ENCODE measurements at regions not wholly inside any gene's neighbourhood (a gene's known extent, or its start where the extent isn't known, plus 50 kb on each side); places are given as distances from the start of the nearest gene placed in this dataset.
"Not testable (repeated sequence)": the region's sequence is repeated elsewhere in the genome, so short reads cannot be mapped to it uniquely, and the experiment has no call there.

DNA sequence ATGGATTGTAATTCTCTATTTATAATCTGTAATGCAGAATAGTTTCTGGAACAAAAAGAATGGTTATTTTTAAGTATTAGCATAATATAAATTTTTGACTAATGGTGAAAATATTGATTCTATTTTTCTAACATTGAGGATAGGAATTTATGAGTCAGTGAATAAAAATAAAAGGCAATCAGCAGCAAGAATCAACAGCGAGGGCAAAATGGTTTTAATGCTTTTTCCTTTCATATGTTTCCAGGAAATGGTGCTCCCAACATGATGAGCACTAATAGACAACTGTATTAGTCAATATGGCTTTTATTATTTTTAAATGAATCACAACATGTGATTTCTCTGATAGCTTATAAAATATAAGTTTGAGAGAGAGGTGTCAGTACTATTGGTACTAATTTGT, 90.7 kb upstream of the TFPI start:
- no peak overlapping the region for H3K4me3 ChIP-seq (ENCODE audit: insufficient read length, low read depth)
- no peaks in the 10 kb centered on the region for H3K36me3 ChIP-seq (ENCODE audit: insufficient read depth, insufficient read length, low read length)
- H3K9ac ChIP-seq (ENCODE audit: insufficient read length, low read depth) = no peak overlapping the region
- H3K27me3 ChIP-seq (ENCODE audit: insufficient read depth, insufficient read length) = no peaks in the 10 kb centered on the region
- no peaks in the 10 kb centered on the region for H3K9me3 ChIP-seq (ENCODE audit: insufficient read depth, low read length)
- TF ChIP-seq ZNF274 (IDR thresholded peaks at IDR 0.05; ENCODE audit: low read depth, low read length) (no peak), YY1 (IDR thresholded peaks at IDR 0.05; ENCODE audit: insufficient read depth, insufficient read length) (no peak), SUZ12 (IDR thresholded peaks at IDR 0.05; ENCODE audit: extremely low read depth, insufficient read depth, insufficient read length) (no peak)
- no peaks in the 10 kb centered on the region for H3K4me1 ChIP-seq (ENCODE audit: insufficient read depth, insufficient read length)
- DNase-seq (ENCODE audit: low read depth, low spot score) = no peak

DNA sequence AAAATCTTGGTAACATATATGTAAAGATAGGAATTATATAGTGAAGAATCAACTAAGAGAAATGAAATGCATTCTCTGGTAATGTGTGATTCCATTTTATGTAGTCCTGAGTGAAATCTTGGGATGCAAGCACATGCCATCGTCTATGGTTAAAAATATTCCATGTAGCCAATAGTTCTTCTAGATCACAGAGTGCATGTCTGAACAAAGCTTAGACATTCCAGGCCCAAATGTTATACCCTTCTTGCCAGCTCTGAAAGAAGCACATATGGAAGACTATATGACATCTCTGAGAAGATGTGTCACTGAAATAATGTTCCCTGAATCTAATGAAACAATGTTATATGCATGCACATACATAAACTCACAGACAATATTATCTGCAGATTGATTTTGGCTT, 92.3 kb upstream of the TFPI start:
- Histone ChIP-seq H3K27me3 (ENCODE audit: insufficient read depth, insufficient read length) (no peaks in the 10 kb centered on the region), H3K4me1 (ENCODE audit: insufficient read depth, insufficient read length) (no peaks in the 10 kb centered on the region), H3K9me3 (ENCODE audit: insufficient read depth, low read length) (no peaks in the 10 kb centered on the region), H3K4me3 (ENCODE audit: insufficient read length, low read depth) (no peak overlapping the region), H3K36me3 (ENCODE audit: insufficient read depth, insufficient read length, low read length) (no peaks in the 10 kb centered on the region), H3K9ac (ENCODE audit: insufficient read length, low read depth) (no peak overlapping the region)
- DNase-seq (ENCODE audit: low read depth, low spot score) = no peak
- TF ChIP-seq ZNF274 (IDR thresholded peaks at IDR 0.05; ENCODE audit: low read depth, low read length) (no peak), SUZ12 (IDR thresholded peaks at IDR 0.05; ENCODE audit: extremely low read depth, insufficient read depth, insufficient read length) (no peak), YY1 (IDR thresholded peaks at IDR 0.05; ENCODE audit: insufficient read depth, insufficient read length) (no peak)

DNA sequence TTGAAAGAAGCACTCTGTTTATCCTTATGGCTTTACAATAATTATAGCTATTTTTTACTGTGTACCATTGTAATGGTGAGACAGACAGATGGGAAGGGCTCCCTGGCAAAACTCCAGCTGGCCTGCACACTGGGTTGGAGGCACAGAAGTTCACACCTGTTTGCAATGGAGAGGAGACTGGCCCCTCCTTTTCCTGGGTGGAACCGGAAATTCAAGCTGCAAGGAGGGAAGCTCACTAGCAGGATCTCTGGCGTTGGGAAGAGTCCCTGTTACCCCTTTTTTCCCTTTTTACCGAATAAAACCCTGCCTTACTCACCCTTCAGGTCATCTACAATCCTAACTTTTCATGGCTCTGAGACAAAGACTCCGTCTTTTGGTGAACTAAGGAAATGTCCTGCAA, 100.3 kb upstream of the TFPI start:
- H3K9me3 ChIP-seq (ENCODE audit: insufficient read depth, low read length) = no peaks in the 10 kb centered on the region
- no peak for TF ChIP-seq YY1 (IDR thresholded peaks at IDR 0.05; ENCODE audit: insufficient read depth, insufficient read length)
- TF ChIP-seq SUZ12 (IDR thresholded peaks at IDR 0.05; ENCODE audit: extremely low read depth, insufficient read depth, insufficient read length) = no peak
- TF ChIP-seq ZNF274 (IDR thresholded peaks at IDR 0.05; ENCODE audit: low read depth, low read length) = no peak
- H3K4me3 ChIP-seq (ENCODE audit: insufficient read length, low read depth) = no peak overlapping the region
- H3K9ac ChIP-seq (ENCODE audit: insufficient read length, low read depth) = no peak overlapping the region
- DNase-seq (ENCODE audit: low read depth, low spot score) = no peak
- H3K36me3 ChIP-seq (ENCODE audit: insufficient read depth, insufficient read length, low read length) = no peaks in the 10 kb centered on the region
- no peaks in the 10 kb centered on the region for H3K27me3 ChIP-seq (ENCODE audit: insufficient read depth, insufficient read length)
- H3K4me1 ChIP-seq (ENCODE audit: insufficient read depth, insufficient read length) = no peaks in the 10 kb centered on the region

DNA sequence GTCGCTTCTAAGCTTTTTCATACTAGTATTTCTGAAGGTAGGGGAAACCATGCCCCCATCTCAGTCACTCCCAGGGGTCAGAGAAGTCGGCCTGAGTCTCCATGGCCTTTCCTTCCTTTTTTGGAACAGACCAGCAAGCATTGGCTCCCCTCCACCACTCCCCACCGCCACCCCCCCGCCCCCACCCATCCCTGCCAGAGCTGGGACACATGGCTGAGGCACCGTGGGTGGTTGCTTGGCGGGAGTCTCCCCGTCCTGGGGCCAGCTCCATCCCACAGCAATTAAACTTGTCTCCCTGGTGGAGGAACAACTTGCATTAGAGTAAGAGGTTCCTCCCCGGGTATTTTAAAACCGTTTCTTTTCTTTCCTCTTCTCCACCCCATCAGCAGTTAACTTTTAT, 100.8 kb upstream of the TFPI start:
- TF ChIP-seq ZNF274 (IDR thresholded peaks at IDR 0.05; ENCODE audit: low read depth, low read length) = no peak
- no peak for TF ChIP-seq YY1 (IDR thresholded peaks at IDR 0.05; ENCODE audit: insufficient read depth, insufficient read length)
- TF ChIP-seq SUZ12 (IDR thresholded peaks at IDR 0.05; ENCODE audit: extremely low read depth, insufficient read depth, insufficient read length) = no peak
- Histone ChIP-seq H3K27me3 (ENCODE audit: insufficient read depth, insufficient read length) (no peaks in the 10 kb centered on the region), H3K9ac (ENCODE audit: insufficient read length, low read depth) (no peak overlapping the region), H3K4me3 (ENCODE audit: insufficient read length, low read depth) (no peak overlapping the region), H3K36me3 (ENCODE audit: insufficient read depth, insufficient read length, low read length) (no peaks in the 10 kb centered on the region), H3K9me3 (ENCODE audit: insufficient read depth, low read length) (no peaks in the 10 kb centered on the region), H3K4me1 (ENCODE audit: insufficient read depth, insufficient read length) (no peaks in the 10 kb centered on the region)
- DNase-seq (ENCODE audit: low read depth, low spot score) = no peak

DNA sequence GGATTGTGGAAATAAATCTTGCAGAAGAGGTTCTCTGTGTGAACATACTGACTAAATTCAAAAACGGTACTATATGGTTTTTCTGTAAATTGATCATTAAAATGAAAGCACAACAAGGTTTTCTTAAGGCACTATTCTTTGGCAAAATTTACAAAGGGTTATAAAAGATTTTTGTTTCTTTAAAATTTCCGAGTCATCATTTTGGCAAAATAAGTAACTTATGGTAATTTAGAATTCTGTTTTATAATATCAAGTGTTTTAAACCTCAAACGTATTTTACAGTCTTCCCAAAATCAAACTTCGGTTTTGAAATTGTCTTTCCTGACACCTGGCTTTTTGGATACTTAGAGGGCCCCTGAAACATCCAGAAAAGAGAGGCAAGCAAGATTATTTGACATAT, 101.9 kb upstream of the TFPI start:
- Histone ChIP-seq H3K27me3 (ENCODE audit: insufficient read depth, insufficient read length) (no peaks in the 10 kb centered on the region), H3K4me3 (ENCODE audit: insufficient read length, low read depth) (no peak overlapping the region), H3K4me1 (ENCODE audit: insufficient read depth, insufficient read length) (no peaks in the 10 kb centered on the region), H3K9me3 (ENCODE audit: insufficient read depth, low read length) (no peaks in the 10 kb centered on the region), H3K9ac (ENCODE audit: insufficient read length, low read depth) (no peak overlapping the region), H3K36me3 (ENCODE audit: insufficient read depth, insufficient read length, low read length) (no peaks in the 10 kb centered on the region)
- TF ChIP-seq ZNF274 (IDR thresholded peaks at IDR 0.05; ENCODE audit: low read depth, low read length) (no peak), SUZ12 (IDR thresholded peaks at IDR 0.05; ENCODE audit: extremely low read depth, insufficient read depth, insufficient read length) (no peak), YY1 (IDR thresholded peaks at IDR 0.05; ENCODE audit: insufficient read depth, insufficient read length) (no peak)
- no peak for DNase-seq (ENCODE audit: low read depth, low spot score)

DNA sequence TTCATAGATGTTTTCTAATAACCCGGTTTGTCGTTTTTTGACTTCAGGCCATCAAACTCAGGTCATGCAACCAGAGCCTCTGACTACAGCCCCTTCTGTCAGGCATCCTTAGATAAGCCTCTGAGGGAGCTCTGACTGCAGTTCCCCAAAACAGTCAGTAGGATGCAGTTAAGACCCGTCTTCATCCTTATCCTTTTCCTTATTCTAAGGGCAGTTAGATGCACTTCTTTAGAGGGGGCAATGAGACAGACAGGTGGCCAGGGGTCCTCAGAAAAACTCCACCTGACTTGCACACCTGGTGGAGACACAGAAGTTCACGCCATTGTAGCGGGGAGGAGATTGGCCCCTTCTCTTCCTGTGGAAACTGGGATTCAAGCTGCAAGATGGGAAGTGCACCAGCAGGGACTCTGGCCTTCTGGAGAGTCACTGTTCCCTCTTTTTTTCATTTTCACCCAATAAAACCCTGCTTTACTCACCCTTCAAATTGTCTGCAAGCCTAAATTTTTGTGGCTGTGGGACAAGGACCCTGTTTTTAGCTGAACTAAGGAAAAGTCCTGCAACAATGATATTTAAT, 104.8 kb upstream of the TFPI start:
- no peak for TF ChIP-seq ZNF274 (IDR thresholded peaks at IDR 0.05; ENCODE audit: low read depth, low read length)
- TF ChIP-seq YY1 (IDR thresholded peaks at IDR 0.05; ENCODE audit: insufficient read depth, insufficient read length) = no peak
- no peak for TF ChIP-seq SUZ12 (IDR thresholded peaks at IDR 0.05; ENCODE audit: extremely low read depth, insufficient read depth, insufficient read length)
- H3K9me3 ChIP-seq (ENCODE audit: insufficient read depth, low read length) = peaks cover 11% of the 10 kb centered on the region; the same call in 1 of the 2 replicates
- peak; percentile 32 for DNase-seq (ENCODE audit: low read depth, low spot score)

DNA sequence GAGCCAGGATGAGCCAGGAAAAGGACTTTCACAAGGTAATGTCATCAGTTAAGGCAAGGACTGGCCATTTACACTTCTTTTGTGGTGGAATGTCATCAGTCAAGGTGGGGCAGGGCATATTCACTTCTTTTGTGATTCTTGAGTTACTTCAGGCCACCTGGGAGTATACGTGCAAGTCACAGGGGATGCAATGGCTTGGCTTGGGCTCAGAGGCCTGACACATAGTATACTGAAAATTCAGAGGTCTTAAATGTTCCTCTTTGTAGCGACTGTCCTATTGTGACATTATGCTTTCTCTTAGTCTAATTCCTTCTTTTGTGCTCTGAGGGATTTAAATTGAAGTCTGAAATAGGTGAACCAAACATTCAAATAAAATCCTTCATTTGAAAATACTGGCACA, 121.8 kb upstream of the TFPI start:
- not testable (repeated sequence) for H3K9me3 ChIP-seq (ENCODE audit: insufficient read depth, low read length); H3K9ac ChIP-seq (ENCODE audit: insufficient read length, low read depth); H3K36me3 ChIP-seq (ENCODE audit: insufficient read depth, insufficient read length, low read length); DNase-seq (ENCODE audit: low read depth, low spot score); H3K4me1 ChIP-seq (ENCODE audit: insufficient read depth, insufficient read length); H3K4me3 ChIP-seq (ENCODE audit: insufficient read length, low read depth); H3K27me3 ChIP-seq (ENCODE audit: insufficient read depth, insufficient read length)

More for the DNA sequence above, 104.8 kb upstream of the TFPI start:
- no peak overlapping the region for H3K9ac ChIP-seq (ENCODE audit: insufficient read length, low read depth)
- H3K27me3 ChIP-seq (ENCODE audit: insufficient read depth, insufficient read length) = no peaks in the 10 kb centered on the region
- H3K4me1 ChIP-seq (ENCODE audit: insufficient read depth, insufficient read length) = no peaks in the 10 kb centered on the region
- no peak overlapping the region for H3K4me3 ChIP-seq (ENCODE audit: insufficient read length, low read depth)
- no peaks in the 10 kb centered on the region for H3K36me3 ChIP-seq (ENCODE audit: insufficient read depth, insufficient read length, low read length)

DNA sequence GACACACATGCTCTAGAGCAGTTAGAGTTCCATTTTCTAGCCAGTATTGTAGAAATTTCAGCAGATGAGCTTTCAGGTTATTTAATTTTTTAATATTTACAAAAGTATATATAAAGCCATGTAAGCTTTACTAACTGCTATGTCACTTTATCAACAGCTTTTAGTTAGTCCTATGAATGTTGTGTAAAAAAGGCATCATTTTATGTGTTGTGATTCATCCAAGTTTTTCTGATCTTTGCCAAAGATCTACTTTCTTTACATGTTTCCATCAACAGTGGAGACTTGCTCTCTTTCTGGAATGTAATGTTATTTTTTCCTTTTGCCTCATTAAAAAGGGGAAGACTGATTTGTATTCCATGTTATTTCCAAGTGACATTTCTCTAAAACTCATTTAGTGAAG, 125.2 kb upstream of the TFPI start:
- H3K9me3 ChIP-seq (ENCODE audit: insufficient read depth, low read length) = no peaks in the 10 kb centered on the region; the same call in 1 of the 2 replicates
- no peaks in the 10 kb centered on the region for H3K4me1 ChIP-seq (ENCODE audit: insufficient read depth, insufficient read length)
- H3K9ac ChIP-seq (ENCODE audit: insufficient read length, low read depth) = no peak overlapping the region
- DNase-seq (ENCODE audit: low read depth, low spot score) = no peak
- no peaks in the 10 kb centered on the region for H3K36me3 ChIP-seq (ENCODE audit: insufficient read depth, insufficient read length, low read length)
- H3K27me3 ChIP-seq (ENCODE audit: insufficient read depth, insufficient read length) = no peaks in the 10 kb centered on the region
- no peak for TF ChIP-seq ZNF274 (IDR thresholded peaks at IDR 0.05; ENCODE audit: low read depth, low read length)
- TF ChIP-seq YY1 (IDR thresholded peaks at IDR 0.05; ENCODE audit: insufficient read depth, insufficient read length) = no peak
- TF ChIP-seq SUZ12 (IDR thresholded peaks at IDR 0.05; ENCODE audit: extremely low read depth, insufficient read depth, insufficient read length) = no peak
- no peak overlapping the region for H3K4me3 ChIP-seq (ENCODE audit: insufficient read length, low read depth)
